GM12878 (cell line): ENCODE measurements at regions not wholly inside any gene's neighbourhood (a gene's known extent, or its start where the extent isn't known, plus 50 kb on each side); places are given as distances from the start of the nearest gene placed in this dataset.

ENCODE experiments used
- ATAC-seq: fragments of 200-7000 bp; cut with Tn5 transposase; 3 replicates; pipeline ENCODE4 v1.9.1; 2020; ENCODE audit warnings: mild to moderate bottlenecking, moderate library complexity
- BruUV-seq: library from RNA; stranded (reverse); fragments of 400-500 nt; replicated peaks from 2 replicates; lab custom pipeline; 2021; lab: Mats Ljungman, UMichigan
- CTCF ChIA-PET: fragments of 300-600 bp; sonication (Branson Sonifier 250); formaldehyde crosslinking; extraction: SDS; loops from one replicate; lab custom pipeline; 2021; ENCODE audit warnings: inconsistent platforms; lab: Yijun Ruan, JAX
- POLR2A ChIA-PET: fragments of 350-600 bp; formaldehyde crosslinking; extraction: SDS; loops from one replicate; lab custom pipeline; 2021; ENCODE audit warnings: inconsistent platforms; lab: Charles Lee
- RAD21 ChIA-PET: fragments of 300-600 bp; sonication (Branson Sonifier 250); formaldehyde crosslinking; loops from one replicate; lab custom pipeline; 2023; ENCODE audit warnings: antibody characterized with exemption; ENCODE audit not compliant: unreplicated experiment; lab: Charles Lee
- SMC1A ChIA-PET: fragments of 300-600 bp; sonication (Branson Sonifier 250); formaldehyde crosslinking; loops from one replicate; lab custom pipeline; 2023; ENCODE audit not compliant: unreplicated experiment, uncharacterized antibody; lab: Charles Lee
- DNase-seq: peaks from one replicate; pipeline ENCODE4 v3.0.0-alpha.2; 2011; ENCODE audit warnings: low read depth, low spot score
- FAIRE-seq: peaks from 3 replicates; lab custom pipeline; 2011; peaks lifted over from hg19 to GRCh38; lab: Jason Lieb, UNC
- H2AFZ ChIP-seq: 2 replicates; pipeline ENCODE4 v1.6.0; 2011; ENCODE audit warnings: low read depth, low read length, control low read depth; ENCODE audit not compliant: control insufficient read depth
- H3K27ac ChIP-seq: 2 replicates; pipeline ENCODE4 v1.5.1; 2011; ENCODE audit warnings: control low read depth; ENCODE audit not compliant: control insufficient read depth, insufficient read depth
- H3K27me3 ChIP-seq, 2 experiments: replicated peaks in 1 of 2; 2 replicates each; pipeline versions ENCODE4 v1.6.0 to v1.6.1; 2011; ENCODE audit warnings: low read length in 1 of 2; ENCODE audit not compliant: control insufficient read depth in 2 of 2, insufficient read depth in 2 of 2
- H3K36me3 ChIP-seq, 2 experiments: 2 replicates each; pipeline ENCODE4 v1.5.1; 2011; ENCODE audit warnings: low read length in 1 of 2; ENCODE audit not compliant: control insufficient read depth in 2 of 2, insufficient read depth in 2 of 2
- H3K4me1 ChIP-seq: 2 replicates; pipeline ENCODE4 v1.6.1; 2011; ENCODE audit warnings: mild to moderate bottlenecking, low read length, moderate library complexity, mixed read lengths; ENCODE audit not compliant: control insufficient read depth, insufficient read depth
- H3K4me2 ChIP-seq: 2 replicates; pipeline ENCODE4 v1.6.0; 2011; ENCODE audit warnings: control low read depth; ENCODE audit not compliant: control insufficient read depth, insufficient read depth
- H3K4me3 ChIP-seq: fragments of 200-600 bp; sonication (generic); 2 replicates; pipeline ENCODE4 v1.5.1; 2016
- H3K79me2 ChIP-seq: 2 replicates; pipeline ENCODE4 v1.6.0; 2011; ENCODE audit warnings: low read length; ENCODE audit not compliant: control insufficient read depth, insufficient read depth
- H3K9ac ChIP-seq: 2 replicates; pipeline ENCODE4 v1.8.0; 2011; ENCODE audit warnings: low read length, control low read depth, mixed read lengths; ENCODE audit not compliant: control insufficient read depth, insufficient read depth
- H3K9me3 ChIP-seq: replicated peaks from 3 replicates; pipeline ENCODE4 v1.5.1; 2011; ENCODE audit warnings: mild to moderate bottlenecking, low read length; ENCODE audit not compliant: control insufficient read depth, insufficient read depth
- H4K20me1 ChIP-seq: 2 replicates; pipeline ENCODE4 v1.6.0; 2011; ENCODE audit not compliant: control insufficient read depth, insufficient read depth
- CEBPB ChIP-seq, 2 experiments: fragments of 150-350 bp in 1 of 2; IDR thresholded peaks; 2 replicates each; pipeline ENCODE4 v1.6.1; 2012 to 2014; ENCODE audit warnings: low read depth in 2 of 2, low read length in 2 of 2, borderline replicate concordance in 1 of 2, inconsistent platforms in 1 of 2
- EGR1 ChIP-seq, 2 experiments: IDR thresholded peaks; 1 replicate in 1 of 2; 2 replicates in 1 of 2; pipeline ENCODE4 v1.6.1; 2011 to 2012; ENCODE audit warnings: low read depth in 2 of 2, low read length in 2 of 2, borderline replicate concordance in 1 of 2, mild to moderate bottlenecking in 1 of 2, moderate library complexity in 1 of 2
- ESRRA ChIP-seq: IDR thresholded peaks from 2 replicates; pipeline ENCODE4 v1.6.1; 2012; ENCODE audit warnings: mild to moderate bottlenecking, low read length, improper control_type of control experiment
- FOS ChIP-seq: IDR thresholded peaks from 3 replicates; pipeline ENCODE4 v1.6.1; 2011; ENCODE audit warnings: borderline replicate concordance; ENCODE audit not compliant: insufficient read length; ENCODE audit errors: extremely low read depth
- GATAD2B ChIP-seq: fragments of 450-650 bp; conservative IDR thresholded peaks from 2 replicates; pipeline ENCODE4 v1.6.1; 2017; ENCODE audit warnings: low read depth, mild to moderate bottlenecking, moderate library complexity
- MEF2B ChIP-seq: fragments of 450-650 bp; IDR thresholded peaks from 2 replicates; pipeline ENCODE4 v1.6.1; 2018; ENCODE audit warnings: mild to moderate bottlenecking, moderate library complexity; ENCODE audit not compliant: partially characterized antibody, poor library complexity, severe bottlenecking
- NFYA ChIP-seq: IDR thresholded peaks from 2 replicates; pipeline ENCODE4 v1.6.1; 2011; ENCODE audit warnings: low read depth, mild to moderate bottlenecking, low read length, improper control_type of control experiment, borderline replicate concordance
- RAD51 ChIP-seq: fragments of 450-650 bp; IDR thresholded peaks from 2 replicates; pipeline ENCODE4 v1.6.1; 2016; ENCODE audit warnings: moderate library complexity, mild to moderate bottlenecking, inconsistent platforms
- RELB ChIP-seq: fragments of 450-650 bp; IDR thresholded peaks from 2 replicates; pipeline ENCODE4 v1.6.1; 2017; ENCODE audit warnings: low read depth, mild to moderate bottlenecking, moderate library complexity
- SMARCA5 ChIP-seq: fragments of 450-650 bp; IDR thresholded peaks from 2 replicates; pipeline ENCODE4 v1.6.1; 2017; ENCODE audit warnings: mild to moderate bottlenecking
- SMC3 ChIP-seq: IDR thresholded peaks from 2 replicates; pipeline ENCODE4 v1.6.1; 2011; ENCODE audit warnings: low read length, improper control_type of control experiment, borderline replicate concordance
- STAT3 ChIP-seq: IDR thresholded peaks from 2 replicates; pipeline ENCODE4 v1.6.1; 2011; ENCODE audit warnings: low read depth, low read length, improper control_type of control experiment
- ZNF207 ChIP-seq: fragments of 450-650 bp; IDR thresholded peaks from 2 replicates; pipeline ENCODE4 v1.6.1; 2014; ENCODE audit warnings: antibody characterized with exemption, mild to moderate bottlenecking, borderline replicate concordance
- ZNF217 ChIP-seq: fragments of 450-650 bp; IDR thresholded peaks from 2 replicates; pipeline ENCODE4 v1.6.1; 2017; ENCODE audit warnings: antibody characterized with exemption, mild to moderate bottlenecking
- ZNF274 ChIP-seq: IDR thresholded peaks from one replicate; pipeline ENCODE4 v1.8.0; 2011; ENCODE audit not compliant: insufficient read length, insufficient read depth
- ZNF384 ChIP-seq: IDR thresholded peaks from 2 replicates; pipeline ENCODE4 v1.6.1; 2012; ENCODE audit warnings: low read depth, mild to moderate bottlenecking, low read length, improper control_type of control experiment, borderline replicate concordance
- ZNF592 ChIP-seq: fragments of 450-650 bp; IDR thresholded peaks from 2 replicates; pipeline ENCODE4 v1.6.1; 2017; ENCODE audit warnings: mild to moderate bottlenecking, moderate library complexity
- ZZZ3 ChIP-seq: IDR thresholded peaks from 2 replicates; pipeline ENCODE4 v1.6.1; 2011; ENCODE audit warnings: low read depth; ENCODE audit not compliant: control insufficient read depth, insufficient read length
- WGBS: methylation state at CpG from one replicate; pipeline ENCODE4 v1.1.6; 2016; ENCODE audit warnings: low lambda C conversion rate; ENCODE audit not compliant: insufficient replicate concordance, insufficient coverage; ENCODE audit errors: missing lambda C conversion rate; 5-methylcytosine and 5-hydroxymethylcytosine counted together
- in situ Hi-C: fragments of 300-500 bp; cut with MboI; formaldehyde crosslinking; loops from 9 replicates; pipeline ENCODE4 v1.14.3; 2018; ENCODE audit warnings: mixed read lengths
- intact Hi-C: fragments of 100-400 bp; cut with micrococcal nuclease; formaldehyde crosslinking; loops from one replicate; pipeline ENCODE4 v1.14.2; 2022; ENCODE audit not compliant: unreplicated experiment

DNA sequence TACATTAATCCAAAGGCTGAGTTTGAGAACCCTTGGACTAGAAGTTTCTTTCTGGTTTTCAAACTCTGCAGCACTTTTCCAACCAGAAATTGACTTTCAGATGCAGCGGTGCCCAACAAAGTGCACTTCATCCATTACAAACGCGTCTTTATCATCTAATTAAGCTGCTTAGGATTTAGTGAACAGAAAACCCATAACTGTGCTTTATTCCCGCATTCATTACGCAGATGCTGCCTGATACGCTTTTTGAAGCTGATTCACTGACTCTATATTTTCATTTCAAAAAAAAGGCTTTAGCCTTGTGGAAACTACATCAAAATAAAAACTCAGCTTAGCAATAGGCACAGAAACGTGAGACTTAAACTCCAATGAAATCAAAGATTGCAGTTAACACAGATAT lies 69.8 kb upstream of the CTXND1 start (continued):
- TF ChIP-seq SMC3, result no peak

GRCh38 chr15:80323285-80323684 lies 71.3 kb upstream of the CTXND1 start:
- ATAC-seq, result no peak
- H3K27me3 ChIP-seq, result no peaks in the 10 kb centered on the region; a peak in 2 of 4 replicates
- POLR2A ChIA-PET, result no interaction called here
- H3K4me1 ChIP-seq, result no peaks in the 10 kb centered on the region
- no peak for FAIRE-seq
- H4K20me1 ChIP-seq, result no peaks in the 10 kb centered on the region
- no peaks in the 10 kb centered on the region for H3K9me3 ChIP-seq
- no peak overlapping the region for H3K4me3 ChIP-seq
- RAD21 ChIA-PET, result no interaction called here
- H3K9ac ChIP-seq, result no peak overlapping the region
- TF ChIP-seq RELB (no peak), EGR1 (IDR thresholded peaks at IDR 0.05; ENCODE audit: borderline replicate concordance in 1 of 2, low read depth in 2 of 2, low read length in 2 of 2) (no peak), MEF2B (no peak), NFYA (no peak), CEBPB (IDR thresholded peaks at IDR 0.05; ENCODE audit: borderline replicate concordance in 1 of 2, low read depth in 2 of 2, low read length in 2 of 2) (no peak), ESRRA (no peak), ZZZ3 (no peak), ZNF217 (no peak), GATAD2B (no peak), STAT3 (no peak), ZNF592 (no peak), ZNF384 (no peak), RAD51 (no peak), ZNF207 (no peak), SMARCA5 (no peak), FOS (no peak), ZNF274 (no peak)
- WGBS, result 47% methylated on average over 1 of the region's 1 CpG
- CTCF ChIA-PET, result interaction anchor here (1.6 kb wide), 1 partner anchor 16 kb away, joined by 5 read pairs; no protein-coding TSS in a partner anchor
- no peak overlapping the region for H3K27ac ChIP-seq
- no TSS peak for BruUV-seq
- no peaks in the 10 kb centered on the region for H3K79me2 ChIP-seq
- H3K36me3 ChIP-seq, result no peaks in the 10 kb centered on the region
- in situ Hi-C loops, result no loop called here
- intact Hi-C loops, result no loop called here
- H3K4me2 ChIP-seq, result no peak overlapping the region
- SMC1A ChIA-PET, result no interaction called here
- DNase-seq, result no peak
- no peak overlapping the region for H2AFZ ChIP-seq
